ENCODE measurements at regions not wholly inside any gene's neighbourhood (a gene's known extent, or its start where the extent isn't known, plus 50 kb on each side); places are given as distances from the start of the nearest gene placed in this dataset.

DNA sequence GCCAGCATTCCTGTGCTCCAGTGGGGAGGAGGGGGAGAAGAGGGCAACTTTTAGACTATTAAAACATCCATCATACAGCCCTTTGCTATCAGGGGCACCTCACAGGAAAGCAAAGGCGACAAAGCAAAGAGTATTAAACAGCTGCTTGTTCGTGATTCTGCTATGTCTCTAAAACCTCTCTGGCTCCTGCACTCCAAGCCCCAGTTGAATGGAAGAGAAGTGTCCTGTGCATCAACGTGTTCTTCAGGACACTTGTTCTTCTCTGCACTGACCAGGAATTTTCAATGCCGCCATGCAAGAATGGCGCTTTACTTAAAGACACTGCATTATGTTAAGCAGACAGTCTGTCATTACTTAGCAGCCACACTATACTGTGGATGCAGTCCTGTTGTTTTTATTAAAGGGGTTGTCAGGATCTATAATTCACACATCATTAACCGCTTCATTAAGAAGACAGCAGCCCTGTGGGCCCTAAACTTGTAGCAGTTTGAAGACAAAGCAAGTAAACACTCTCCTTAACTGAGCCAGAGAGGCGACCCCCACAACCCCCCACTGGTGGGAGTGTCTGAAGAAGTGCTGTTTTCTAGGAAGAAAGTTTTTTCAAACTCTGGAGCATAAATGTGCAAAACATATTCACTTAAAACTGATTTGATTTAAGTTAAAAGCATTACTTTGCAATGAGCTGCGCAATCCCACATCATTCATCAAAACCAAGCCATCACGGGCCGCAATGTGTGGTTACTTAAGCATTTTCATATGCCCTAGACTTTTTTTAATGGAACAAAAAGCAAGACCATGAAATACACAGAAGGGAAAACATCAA lies 164.5 kb downstream of the ZNF608 start (continued):
- TF ChIP-seq TCF7L2 (IDR thresholded peaks at IDR 0.05; ENCODE audit: borderline replicate concordance, extremely low read depth, insufficient read depth, insufficient read length) (no peak), CBX3 (IDR thresholded peaks at IDR 0.05; ENCODE audit: low read depth) (no peak), POLR2A (IDR thresholded peaks at IDR 0.05; ENCODE audit: borderline replicate concordance, extremely low read depth, insufficient read depth, insufficient read length) (no peak), FOSL1 (IDR thresholded peaks at IDR 0.05; ENCODE audit: low read depth) (no peak), EZH2 (IDR thresholded peaks at IDR 0.05) (no peak)
- TF ChIP-seq, protein P1, sequence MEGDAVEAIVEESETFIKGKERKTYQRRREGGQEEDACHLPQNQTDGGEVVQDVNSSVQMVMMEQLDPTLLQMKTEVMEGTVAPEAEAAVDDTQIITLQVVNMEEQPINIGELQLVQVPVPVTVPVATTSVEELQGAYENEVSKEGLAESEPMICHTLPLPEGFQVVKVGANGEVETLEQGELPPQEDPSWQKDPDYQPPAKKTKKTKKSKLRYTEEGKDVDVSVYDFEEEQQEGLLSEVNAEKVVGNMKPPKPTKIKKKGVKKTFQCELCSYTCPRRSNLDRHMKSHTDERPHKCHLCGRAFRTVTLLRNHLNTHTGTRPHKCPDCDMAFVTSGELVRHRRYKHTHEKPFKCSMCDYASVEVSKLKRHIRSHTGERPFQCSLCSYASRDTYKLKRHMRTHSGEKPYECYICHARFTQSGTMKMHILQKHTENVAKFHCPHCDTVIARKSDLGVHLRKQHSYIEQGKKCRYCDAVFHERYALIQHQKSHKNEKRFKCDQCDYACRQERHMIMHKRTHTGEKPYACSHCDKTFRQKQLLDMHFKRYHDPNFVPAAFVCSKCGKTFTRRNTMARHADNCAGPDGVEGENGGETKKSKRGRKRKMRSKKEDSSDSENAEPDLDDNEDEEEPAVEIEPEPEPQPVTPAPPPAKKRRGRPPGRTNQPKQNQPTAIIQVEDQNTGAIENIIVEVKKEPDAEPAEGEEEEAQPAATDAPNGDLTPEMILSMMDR (IDR thresholded peaks at IDR 0.05 in 2 of 3, conservative IDR thresholded peaks at IDR 0.05 in 1 of 3; ENCODE audit: borderline replicate concordance in 1 of 3, insufficient read depth in 1 of 3, low read depth in 2 of 3, low read length in 2 of 3) = no peak

DNA sequence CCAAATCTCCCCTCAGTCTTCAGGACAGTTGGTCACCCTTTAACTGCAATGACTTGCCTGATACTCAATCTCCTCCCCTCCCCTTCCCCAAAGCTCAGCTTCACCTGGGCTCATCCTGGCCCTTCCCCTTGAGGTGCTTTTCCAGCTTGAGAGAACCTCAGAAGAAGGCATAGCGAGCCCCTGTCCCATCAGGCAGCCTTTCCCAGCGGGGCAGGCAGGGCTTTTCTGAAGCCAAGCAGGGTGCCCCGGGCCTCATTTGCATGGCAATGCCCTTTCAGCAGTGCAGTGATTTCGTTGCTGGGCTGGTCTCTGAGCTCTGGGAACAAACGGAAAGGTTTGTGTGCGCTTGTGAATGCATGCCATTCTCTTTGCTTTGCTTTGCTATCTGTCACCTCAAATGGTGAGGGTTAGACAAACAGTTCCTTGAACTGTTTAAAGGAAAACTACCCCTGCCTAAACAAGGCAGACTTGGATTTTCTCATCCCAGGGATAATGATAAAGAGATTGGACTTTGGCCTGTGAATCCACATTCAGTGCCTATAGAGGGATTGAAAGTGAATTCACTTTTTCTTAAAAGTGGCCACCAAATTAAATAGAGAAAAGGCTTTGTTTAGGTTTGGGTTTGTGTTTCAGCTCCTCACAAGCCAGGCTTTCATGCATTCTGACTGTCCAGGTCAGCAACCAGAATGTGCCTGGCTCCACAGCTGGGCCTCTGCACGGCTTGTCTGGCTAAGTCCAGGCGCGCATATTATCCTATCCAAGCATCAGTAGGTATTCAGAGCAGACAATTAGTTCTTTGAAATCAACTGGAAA lies 165.3 kb downstream of the ZNF608 start:
- RAD21 ChIA-PET (ENCODE audit: low non-redundant PET in 1 of 2, low total read pairs in 2 of 2, uncharacterized antibody in 2 of 2, unreplicated experiment in 2 of 2) = no interaction called here
- no peak overlapping the region for H3K4me3 ChIP-seq (replicated peaks in 1 of 2; ENCODE audit: low read depth in 1 of 2, low read length in 2 of 2)
- intact Hi-C loops (cut with micrococcal nuclease) = no loop called here
- no peaks in the 10 kb centered on the region for H3K9me3 ChIP-seq (ENCODE audit: control insufficient read depth in 1 of 2, insufficient read depth in 1 of 2, low read depth in 1 of 2, low read length in 2 of 2)
- TF ChIP-seq SP1 (IDR thresholded peaks at IDR 0.05; ENCODE audit: low read depth) (no peak), JUND (IDR thresholded peaks at IDR 0.05) (no peak), FOSL1 (IDR thresholded peaks at IDR 0.05; ENCODE audit: low read depth) (no peak), ZFX (IDR thresholded peaks at IDR 0.05) (no peak), SRF (IDR thresholded peaks at IDR 0.05; ENCODE audit: low read depth) (no peak), YY1 (IDR thresholded peaks at IDR 0.05; ENCODE audit: extremely low read depth, insufficient replicate concordance, low read depth, low read length) (no peak), EZH2 (IDR thresholded peaks at IDR 0.05) (no peak), ELF1 (IDR thresholded peaks at IDR 0.05; ENCODE audit: borderline replicate concordance, low read depth) (no peak), CEBPB (IDR thresholded peaks at IDR 0.05; ENCODE audit: low read depth) (no peak), SIN3A (IDR thresholded peaks at IDR 0.05; ENCODE audit: low read depth) (no peak), EZH2phosphoT487 (IDR thresholded peaks at IDR 0.05; ENCODE audit: borderline replicate concordance) (no peak)
- TF ChIP-seq, protein P1 (IDR thresholded peaks at IDR 0.05 in 2 of 3, conservative IDR thresholded peaks at IDR 0.05 in 1 of 3; ENCODE audit: borderline replicate concordance in 1 of 3, insufficient read depth in 1 of 3, low read depth in 2 of 3, low read length in 2 of 3) = no peak
- TF ChIP-seq, protein P2, sequence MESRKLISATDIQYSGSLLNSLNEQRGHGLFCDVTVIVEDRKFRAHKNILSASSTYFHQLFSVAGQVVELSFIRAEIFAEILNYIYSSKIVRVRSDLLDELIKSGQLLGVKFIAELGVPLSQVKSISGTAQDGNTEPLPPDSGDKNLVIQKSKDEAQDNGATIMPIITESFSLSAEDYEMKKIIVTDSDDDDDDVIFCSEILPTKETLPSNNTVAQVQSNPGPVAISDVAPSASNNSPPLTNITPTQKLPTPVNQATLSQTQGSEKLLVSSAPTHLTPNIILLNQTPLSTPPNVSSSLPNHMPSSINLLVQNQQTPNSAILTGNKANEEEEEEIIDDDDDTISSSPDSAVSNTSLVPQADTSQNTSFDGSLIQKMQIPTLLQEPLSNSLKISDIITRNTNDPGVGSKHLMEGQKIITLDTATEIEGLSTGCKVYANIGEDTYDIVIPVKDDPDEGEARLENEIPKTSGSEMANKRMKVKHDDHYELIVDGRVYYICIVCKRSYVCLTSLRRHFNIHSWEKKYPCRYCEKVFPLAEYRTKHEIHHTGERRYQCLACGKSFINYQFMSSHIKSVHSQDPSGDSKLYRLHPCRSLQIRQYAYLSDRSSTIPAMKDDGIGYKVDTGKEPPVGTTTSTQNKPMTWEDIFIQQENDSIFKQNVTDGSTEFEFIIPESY (IDR thresholded peaks at IDR 0.05; ENCODE audit: extremely low read depth, insufficient replicate concordance, low read length) = no peak
- no peak for DNase-seq (ENCODE audit: low read depth, low spot score)
- BruUV-seq (replicated peaks) = no TSS peak
- no peak overlapping the region for H3K27ac ChIP-seq (ENCODE audit: low read depth, low read length)
- no peak overlapping the region for H3K4me2 ChIP-seq (ENCODE audit: low read length)
- no peaks in the 10 kb centered on the region for H3K79me2 ChIP-seq (ENCODE audit: insufficient read depth, low read length)
- no peak overlapping the region for H3K9ac ChIP-seq (ENCODE audit: low read length)
- no peaks in the 10 kb centered on the region for H3K36me3 ChIP-seq (ENCODE audit: control insufficient read depth in 1 of 2, insufficient read depth in 2 of 2, low read length in 2 of 2)
- no peaks in the 10 kb centered on the region for H3K27me3 ChIP-seq (ENCODE audit: insufficient read depth, low read length)
- no peak; the same call in 1 of the 2 replicates for ATAC-seq
- H4K20me1 ChIP-seq (ENCODE audit: insufficient read depth) = no peaks in the 10 kb centered on the region
- CTCF ChIA-PET = no interaction called here
- no peaks in the 10 kb centered on the region for H3K9me2 ChIP-seq (ENCODE audit: insufficient read depth)
- peaks cover 2 to 19% of the 10 kb centered on the region in 2 experiments; a peak in 3 of 4 replicates for H3K4me1 ChIP-seq (ENCODE audit: control insufficient read depth in 1 of 2, insufficient read depth in 2 of 2, low read length in 2 of 2)
- no peak overlapping the region for H2AFZ ChIP-seq (ENCODE audit: low read depth, low read length, poor library complexity, severe bottlenecking)
- POLR2A ChIA-PET = no interaction called here

Measured in HCT116 (cell line).